ENCODE measurements at regions not wholly inside any gene's neighbourhood (a gene's known extent, or its start where the extent isn't known, plus 50 kb on each side); places are given as distances from the start of the nearest gene placed in this dataset.

DNA sequence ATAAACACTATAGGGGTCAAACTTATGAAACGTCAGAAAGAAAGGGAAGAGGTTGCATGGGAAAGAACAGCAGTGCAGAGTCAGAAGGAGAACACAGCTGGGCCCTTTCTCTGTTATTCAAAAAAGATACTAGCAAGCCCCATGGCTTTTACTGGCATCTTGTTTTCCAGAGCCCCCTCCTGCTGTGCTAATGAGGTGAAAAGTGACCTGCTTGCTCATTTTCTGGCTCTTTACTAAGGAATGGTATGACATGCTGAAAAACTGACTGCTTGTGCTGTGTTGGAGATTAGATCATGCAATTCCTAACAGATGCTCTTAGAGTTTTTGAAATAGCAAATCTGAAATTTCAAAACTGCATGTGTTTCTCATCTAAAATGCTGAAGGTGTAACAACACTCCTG, 541.6 kb upstream of the ALCAM start:
- peak overlapping the region; percentile 19 to 94 (median 49); a peak in 4 of 7 replicates for H3K27ac Mint-ChIP-seq
- Histone ChIP-seq H3K4me1 (ENCODE audit: insufficient read depth, low read length) (0 out of 2 replicates have a peak, but pooled peaks cover 4% of the 10 kb centered on the region), H4K8ac (replicated peaks; ENCODE audit: insufficient read length, low read depth, low read length) (no peak overlapping the region), H3K27me3 (ENCODE audit: insufficient read depth, low read length) (no peaks in the 10 kb centered on the region), H2AK5ac (ENCODE audit: insufficient read length, low read length) (no peak overlapping the region), H2BK20ac (ENCODE audit: low read depth, low read length, poor library complexity, severe bottlenecking) (no peak overlapping the region), H3K79me2 (ENCODE audit: insufficient read depth, low read length) (no peaks in the 10 kb centered on the region), H3K4me2 (ENCODE audit: insufficient read depth, insufficient read length, low read length) (peak overlapping the region; percentile 8), H3K56ac (ENCODE audit: insufficient read length, low read depth, low read length) (no peak overlapping the region), H2BK12ac (ENCODE audit: insufficient read length, low read depth, low read length) (no peak overlapping the region), H2BK5ac (ENCODE audit: insufficient read length, low read length) (no peak overlapping the region), H3K4ac (ENCODE audit: low read depth, low read length) (no peak overlapping the region), H3K9ac (ENCODE audit: extremely low read depth, insufficient read length, low read length) (no peak overlapping the region), H2AFZ (ENCODE audit: low read length) (no peak overlapping the region), H3T11ph (ENCODE audit: low read length) (no peak overlapping the region), H2BK15ac (ENCODE audit: low read depth, low read length) (no peak overlapping the region), H3K23ac (ENCODE audit: insufficient read length, low read depth, low read length) (no peak overlapping the region), H4K5ac (ENCODE audit: insufficient read length, low read depth, low read length) (no peak overlapping the region), H3K18ac (ENCODE audit: insufficient read length, low read depth, low read length) (no peak overlapping the region), H3K14ac (ENCODE audit: insufficient read depth, low read length) (no peak overlapping the region), H4K20me1 (ENCODE audit: control insufficient read depth, insufficient read depth, insufficient read length) (no peaks in the 10 kb centered on the region), H4K91ac (ENCODE audit: insufficient read length, low read depth, low read length) (no peak overlapping the region), H3K79me1 (ENCODE audit: insufficient read depth, low read depth, low read length, poor library complexity, severe bottlenecking) (no peaks in the 10 kb centered on the region), H3K9me3 (ENCODE audit: control insufficient read depth, low read depth, low read length) (peaks cover 14% of the 10 kb centered on the region), H3K23me2 (ENCODE audit: insufficient read length, low read depth, low read length, poor library complexity, severe bottlenecking) (no peaks in the 10 kb centered on the region), H2BK120ac (ENCODE audit: low read depth, low read length, poor library complexity, severe bottlenecking) (no peak overlapping the region), H3K27ac (ENCODE audit: insufficient read length, low read depth, low read length) (no peak overlapping the region)
- H3K4me3 Mint-ChIP-seq: no peak overlapping the region
- peaks cover 40 to 41% of the 10 kb centered on the region in 2 experiments for H3K9me3 Mint-ChIP-seq
- H3K36me3 Mint-ChIP-seq (ENCODE audit: insufficient read depth in 1 of 3, low read depth in 3 of 3): peaks cover 35 to 49% (median 37%) of the 10 kb centered on the region in 3 experiments
- DNase-seq: peak; percentile 71
- no peaks in the 10 kb centered on the region; the same call in 1 of the 2 replicates for H3K27me3 Mint-ChIP-seq (ENCODE audit: low read depth)
- peaks cover 24 to 25% of the 10 kb centered on the region in 2 experiments for H3K4me1 Mint-ChIP-seq
- no peak for TF ChIP-seq CTCF (conservative IDR thresholded peaks at IDR 0.05)
- WGBS (ENCODE audit: extremely low coverage, insufficient read length, low lambda C conversion rate): no CpG with 5 or more reads among the region's 1 CpG
